Karpas-422 (cell line): ENCODE measurements at regions not wholly inside any gene's neighbourhood (a gene's known extent, or its start where the extent isn't known, plus 50 kb on each side); places are given as distances from the start of the nearest gene placed in this dataset.
"Not testable (repeated sequence)": the region's sequence is repeated elsewhere in the genome, so short reads cannot be mapped to it uniquely, and the experiment has no call there.

Experiments
- DNase-seq: peaks from one replicate; pipeline ENCODE4 v3.0.0-alpha.2; 2015
- H2AFZ ChIP-seq: fragments of 200-600 bp; sonication (generic); 2 replicates; pipeline ENCODE4 v1.6.1; 2014; ENCODE audit warnings: antibody characterized with exemption, low read length, mixed read lengths
- H3K27ac ChIP-seq: fragments of 200-600 bp; sonication (generic); 2 replicates; pipeline ENCODE4 v1.5.1; 2014; ENCODE audit warnings: mild to moderate bottlenecking, low read length, moderate library complexity
- H3K27me3 ChIP-seq: fragments of 200-600 bp; sonication (generic); 2 replicates; pipeline ENCODE4 v1.6.1; 2014; ENCODE audit warnings: low read length, mixed read lengths
- H3K36me3 ChIP-seq: fragments of 200-600 bp; sonication (generic); 2 replicates; pipeline ENCODE4 v1.6.1; 2014; ENCODE audit warnings: low read length, mixed read lengths; ENCODE audit not compliant: insufficient read depth
- H3K4me1 ChIP-seq: fragments of 200-600 bp; sonication (generic); 2 replicates; pipeline ENCODE4 v1.6.1; 2014; ENCODE audit warnings: mild to moderate bottlenecking, low read length, mixed read lengths
- H3K4me2 ChIP-seq: fragments of 200-600 bp; sonication (generic); 2 replicates; pipeline ENCODE4 v1.6.1; 2014; ENCODE audit warnings: low read length, low read depth, mild to moderate bottlenecking; ENCODE audit not compliant: poor library complexity, severe bottlenecking
- H3K4me3 ChIP-seq: fragments of 200-600 bp; sonication (generic); 2 replicates; pipeline ENCODE4 v1.5.1; 2014; ENCODE audit warnings: mild to moderate bottlenecking, antibody characterized with exemption, low read length, mixed read lengths
- H3K79me2 ChIP-seq: fragments of 200-600 bp; sonication (generic); 2 replicates; pipeline ENCODE4 v1.6.1; 2014; ENCODE audit warnings: mild to moderate bottlenecking, low read length, mixed read lengths
- H3K9ac ChIP-seq: fragments of 200-600 bp; sonication (generic); 2 replicates; pipeline ENCODE4 v1.6.0; 2014; ENCODE audit warnings: low read length
- H3K9me2 ChIP-seq: fragments of 200-600 bp; sonication (generic), shearing (Covaris generic); replicated peaks from 2 replicates; pipeline ENCODE4 v1.6.0; 2014; ENCODE audit warnings: mild to moderate bottlenecking, low read length, moderate library complexity; ENCODE audit not compliant: insufficient read depth
- H3K9me3 ChIP-seq: fragments of 300-700, 200-600 bp; sonication (generic); 2 replicates; pipeline ENCODE4 v1.6.1; 2014; ENCODE audit warnings: low read length, mixed read lengths
- H4K20me1 ChIP-seq: fragments of 200-600 bp; sonication (generic); 2 replicates; pipeline ENCODE4 v1.6.1; 2014; ENCODE audit warnings: mild to moderate bottlenecking, antibody characterized with exemption, low read length, low read depth; ENCODE audit not compliant: insufficient read depth

- not testable (repeated sequence) for H3K36me3 ChIP-seq, H3K27ac ChIP-seq, H3K27me3 ChIP-seq, H4K20me1 ChIP-seq, H3K9ac ChIP-seq, H3K4me3 ChIP-seq, H3K4me2 ChIP-seq, H2AFZ ChIP-seq, DNase-seq, H3K9me2 ChIP-seq, H3K9me3 ChIP-seq, H3K79me2 ChIP-seq, H3K4me1 ChIP-seq
These were observed 133.6 kb upstream of the POMZP3 start for GRCh38 chr7:76760546-76761220.

GRCh38 chr7:76739538-76739937, 112.5 kb upstream of the POMZP3 start:
- H3K27ac ChIP-seq, H3K27me3 ChIP-seq, H2AFZ ChIP-seq, H3K4me3 ChIP-seq, H3K79me2 ChIP-seq, H4K20me1 ChIP-seq, H3K9ac ChIP-seq, H3K4me2 ChIP-seq, H3K9me3 ChIP-seq, H3K36me3 ChIP-seq, H3K4me1 ChIP-seq, H3K9me2 ChIP-seq, DNase-seq: not testable (repeated sequence)

GRCh38 chr7:76736724-76737123, 109.6 kb upstream of the POMZP3 start:
- not testable (repeated sequence) for H3K27me3 ChIP-seq, H3K79me2 ChIP-seq, H2AFZ ChIP-seq, H3K9me3 ChIP-seq, H3K4me2 ChIP-seq, H3K9ac ChIP-seq, DNase-seq, H3K4me1 ChIP-seq, H3K27ac ChIP-seq, H3K4me3 ChIP-seq, H3K36me3 ChIP-seq, H4K20me1 ChIP-seq, H3K9me2 ChIP-seq

GRCh38 chr7:76736091-76736490, 109.0 kb upstream of the POMZP3 start:
- H2AFZ ChIP-seq, H3K79me2 ChIP-seq, H3K4me2 ChIP-seq, H4K20me1 ChIP-seq, H3K4me3 ChIP-seq, H3K27me3 ChIP-seq, H3K9me3 ChIP-seq, DNase-seq, H3K27ac ChIP-seq, H3K9ac ChIP-seq, H3K36me3 ChIP-seq, H3K9me2 ChIP-seq, H3K4me1 ChIP-seq: not testable (repeated sequence)

GRCh38 chr7:76735668-76736067, 108.6 kb upstream of the POMZP3 start:
- not testable (repeated sequence) for H3K36me3 ChIP-seq, H3K4me1 ChIP-seq, H3K9me2 ChIP-seq, H2AFZ ChIP-seq, H3K9me3 ChIP-seq, H3K9ac ChIP-seq, DNase-seq, H3K4me3 ChIP-seq, H3K27ac ChIP-seq, H3K79me2 ChIP-seq, H3K4me2 ChIP-seq, H4K20me1 ChIP-seq, H3K27me3 ChIP-seq

DNA sequence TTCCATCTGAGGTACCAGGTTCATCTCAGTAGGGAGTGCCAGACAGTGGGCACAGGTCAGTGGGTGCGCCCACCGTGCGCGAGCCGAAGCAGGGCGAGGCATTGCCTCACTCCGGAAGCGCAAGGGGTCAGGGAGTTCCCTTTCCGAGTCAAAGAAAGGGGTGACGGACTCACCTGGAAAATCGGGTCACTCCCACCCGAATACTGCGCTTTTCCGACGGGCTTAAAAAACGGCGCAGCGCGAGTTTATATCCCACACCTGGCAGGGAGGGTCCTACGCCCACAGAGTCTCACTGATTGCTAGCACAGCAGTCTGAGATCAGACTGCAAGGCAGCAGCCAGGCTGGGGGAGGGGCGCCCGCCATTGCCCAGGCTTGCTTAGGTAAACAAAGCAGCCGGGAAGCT, 101.5 kb upstream of the POMZP3 start:
- H3K27ac ChIP-seq, H3K36me3 ChIP-seq, H3K27me3 ChIP-seq, H3K4me3 ChIP-seq, H3K9me2 ChIP-seq, H3K9me3 ChIP-seq, DNase-seq, H3K9ac ChIP-seq, H3K4me2 ChIP-seq, H2AFZ ChIP-seq, H4K20me1 ChIP-seq, H3K4me1 ChIP-seq, H3K79me2 ChIP-seq: not testable (repeated sequence)

DNA sequence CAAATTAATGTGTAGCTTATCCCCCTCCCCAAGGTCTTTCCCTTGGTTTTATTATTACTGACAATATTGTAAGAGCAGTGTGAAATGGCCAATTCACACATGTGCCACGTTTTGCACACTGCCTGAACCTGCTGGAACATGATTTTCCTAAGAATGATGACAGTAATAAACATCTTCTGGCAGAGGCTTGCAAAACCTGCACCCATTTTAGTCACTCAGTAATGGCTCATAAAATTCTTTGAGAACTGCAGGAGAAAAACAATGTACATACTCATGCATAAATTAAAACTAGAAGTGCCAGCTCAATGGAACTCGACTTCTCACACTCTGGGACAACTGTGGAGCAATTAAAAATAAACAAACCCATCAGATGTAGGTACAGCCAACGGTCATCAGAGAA, 96.8 kb upstream of the POMZP3 start:
- H3K4me2 ChIP-seq, H3K9ac ChIP-seq, H3K9me3 ChIP-seq, H3K27ac ChIP-seq, H3K9me2 ChIP-seq, H3K4me3 ChIP-seq, DNase-seq, H4K20me1 ChIP-seq, H2AFZ ChIP-seq, H3K36me3 ChIP-seq, H3K4me1 ChIP-seq, H3K27me3 ChIP-seq, H3K79me2 ChIP-seq: not testable (repeated sequence)

DNA sequence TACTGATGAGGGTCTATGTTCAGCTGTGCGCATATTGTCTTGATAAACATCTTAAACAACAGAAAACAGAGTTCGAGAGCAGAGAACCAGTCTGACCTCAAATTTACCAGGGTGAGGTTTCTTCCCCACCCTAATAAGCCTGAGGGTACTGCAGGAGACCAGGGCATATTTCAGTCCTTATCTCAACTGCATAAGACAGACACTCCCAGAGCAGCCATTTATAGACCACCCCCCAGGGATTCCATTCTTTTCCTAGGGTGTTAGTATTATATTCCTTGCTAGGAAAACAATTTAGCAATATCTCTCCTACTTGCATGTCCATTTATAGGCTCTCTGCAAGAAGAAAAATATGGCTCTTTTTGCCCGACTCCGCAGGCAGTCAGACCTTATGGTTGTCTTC, 89.5 kb upstream of the POMZP3 start:
- H3K4me3 ChIP-seq, H3K36me3 ChIP-seq, H3K9me3 ChIP-seq, H3K79me2 ChIP-seq, H4K20me1 ChIP-seq, DNase-seq, H2AFZ ChIP-seq, H3K27ac ChIP-seq, H3K27me3 ChIP-seq, H3K4me1 ChIP-seq, H3K9ac ChIP-seq, H3K4me2 ChIP-seq, H3K9me2 ChIP-seq: not testable (repeated sequence)

DNA sequence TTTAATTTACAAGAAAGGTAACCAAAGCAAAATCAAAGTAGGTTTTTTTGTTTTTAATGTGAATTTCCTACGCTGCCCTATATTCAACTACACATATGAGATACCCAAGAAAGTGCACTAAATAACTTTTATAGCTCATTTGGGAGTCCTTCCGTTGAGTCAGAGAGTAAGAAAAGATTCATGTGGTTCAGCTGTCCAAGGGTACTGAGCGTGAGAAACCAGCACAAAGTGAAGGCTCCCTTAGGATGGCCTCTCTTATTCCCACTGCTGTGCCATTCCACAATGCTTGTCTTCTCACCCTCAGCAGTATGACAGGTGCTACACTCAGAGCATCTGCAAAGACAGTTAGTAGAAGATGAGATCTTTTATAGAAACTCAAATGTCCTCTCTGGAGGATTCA, 85.8 kb upstream of the POMZP3 start:
- H3K27me3 ChIP-seq, H3K4me3 ChIP-seq, H2AFZ ChIP-seq, H3K4me2 ChIP-seq, H3K4me1 ChIP-seq, H3K79me2 ChIP-seq, H3K9me2 ChIP-seq, H4K20me1 ChIP-seq, H3K9me3 ChIP-seq, H3K36me3 ChIP-seq, H3K9ac ChIP-seq, DNase-seq, H3K27ac ChIP-seq: not testable (repeated sequence)
